OCI-LY3 (cell line): ENCODE measurements at regions not wholly inside any gene's neighbourhood (a gene's known extent, or its start where the extent isn't known, plus 50 kb on each side); places are given as distances from the start of the nearest gene placed in this dataset.

Source experiments
- H2AFZ ChIP-seq: fragments of 200-600, 300-600 bp; shearing (Covaris generic); 2 replicates; pipeline ENCODE4 v1.6.0; 2014; ENCODE audit warnings: antibody characterized with exemption, low read depth, low read length
- H3K27ac ChIP-seq: fragments of 200-600, 300-600 bp; sonication (generic); 2 replicates; pipeline ENCODE4 v1.5.1; 2014; ENCODE audit warnings: mild to moderate bottlenecking, low read length, moderate library complexity, mixed read lengths
- H3K27me3 ChIP-seq: fragments of 200-600, 300-600 bp; sonication (generic); 2 replicates; pipeline ENCODE4 v1.6.1; 2014; ENCODE audit warnings: low read depth, low read length, mixed read lengths
- H3K36me3 ChIP-seq: fragments of 200-600, 300-600 bp; sonication (generic); replicated peaks from 2 replicates; pipeline ENCODE3; 2014; ENCODE audit warnings: low read depth, low read length, mixed read lengths
- H3K4me1 ChIP-seq: fragments of 300-600, 200-600 bp; sonication (generic); 2 replicates; pipeline ENCODE4 v1.6.1; 2014; ENCODE audit warnings: low read length, mixed read lengths
- H3K4me2 ChIP-seq: fragments of 200-600, 300-600 bp; sonication (generic); 2 replicates; pipeline ENCODE4 v1.6.1; 2014; ENCODE audit warnings: low read length, mixed read lengths
- H3K4me3 ChIP-seq: fragments of 300-600, 200-600 bp; sonication (generic); 2 replicates; pipeline ENCODE4 v1.5.1; 2014; ENCODE audit warnings: antibody characterized with exemption, mild to moderate bottlenecking, low read length, moderate library complexity
- H3K79me2 ChIP-seq: fragments of 300-600, 200-600 bp; shearing (Covaris generic); 2 replicates; pipeline ENCODE4 v1.6.1; 2014; ENCODE audit warnings: mild to moderate bottlenecking, low read length, mixed read lengths
- H3K9ac ChIP-seq: fragments of 300-600, 200-600 bp; shearing (Covaris generic); 2 replicates; pipeline ENCODE4 v1.6.0; 2014; ENCODE audit warnings: mild to moderate bottlenecking, low read length, moderate library complexity
- H3K9me3 ChIP-seq: fragments of 200-600, 300-600 bp; shearing (Covaris generic); 2 replicates; pipeline ENCODE4 v1.6.1; 2014; ENCODE audit warnings: low read length, mixed read lengths; ENCODE audit not compliant: insufficient read depth
- H4K20me1 ChIP-seq: fragments of 200-600, 300-600 bp; sonication (generic); 2 replicates; pipeline ENCODE4 v1.6.1; 2016; ENCODE audit warnings: low read length, mixed read lengths; ENCODE audit not compliant: insufficient read depth
- CTCF ChIP-seq: fragments of 200-600, 300-600 bp; sonication (generic); IDR thresholded peaks from 2 replicates; pipeline ENCODE4 v1.5.1; 2014; ENCODE audit warnings: antibody characterized with exemption, low read length, low read depth
- EZH2phosphoT487 ChIP-seq: fragments of 200-600 bp; shearing (Covaris generic); IDR thresholded peaks from 2 replicates; pipeline ENCODE4 v1.6.1; 2018; ENCODE audit warnings: antibody characterized with exemption, mixed run types, low read depth

DNA sequence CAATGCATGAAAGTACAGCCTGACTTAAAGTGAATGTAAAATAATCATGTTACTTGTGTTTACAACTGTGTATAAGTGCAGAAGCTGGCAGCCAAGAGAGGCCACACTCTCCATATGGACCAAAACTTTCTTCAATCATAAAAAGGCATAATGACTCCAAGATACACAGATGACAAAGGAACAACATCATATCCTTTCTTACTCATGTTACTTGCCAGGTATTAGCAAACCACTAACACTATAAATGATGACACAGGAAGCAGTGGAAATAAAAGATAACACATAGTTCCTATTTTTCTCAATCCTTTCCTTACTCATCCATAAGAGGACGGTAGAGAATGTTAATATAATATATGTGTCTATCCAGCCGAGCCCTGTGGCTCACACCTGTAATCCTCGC is 400.0 kb upstream of the CDH2 start:
- H3K4me3 ChIP-seq, result no peak overlapping the region
- H3K4me2 ChIP-seq, result no peak overlapping the region
- no peaks in the 10 kb centered on the region for H4K20me1 ChIP-seq
- no peak overlapping the region for H3K27ac ChIP-seq
- no peaks in the 10 kb centered on the region for H3K27me3 ChIP-seq
- H3K9ac ChIP-seq, result no peak overlapping the region
- TF ChIP-seq EZH2phosphoT487, result no peak
- TF ChIP-seq CTCF, result no peak
- no peak overlapping the region for H2AFZ ChIP-seq
- H3K9me3 ChIP-seq, result no peaks in the 10 kb centered on the region
- no peaks in the 10 kb centered on the region for H3K36me3 ChIP-seq
- no peaks in the 10 kb centered on the region for H3K79me2 ChIP-seq
- H3K4me1 ChIP-seq, result no peaks in the 10 kb centered on the region

- no peaks in the 10 kb centered on the region for H3K9me3 ChIP-seq
- H2AFZ ChIP-seq, result no peak overlapping the region
- H3K36me3 ChIP-seq, result no peaks in the 10 kb centered on the region
- TF ChIP-seq EZH2phosphoT487 (no peak), CTCF (no peak)
- H3K4me2 ChIP-seq, result no peak overlapping the region
- no peak overlapping the region for H3K9ac ChIP-seq
- H3K4me1 ChIP-seq, result no peaks in the 10 kb centered on the region
- no peaks in the 10 kb centered on the region for H3K27me3 ChIP-seq
- H4K20me1 ChIP-seq, result no peaks in the 10 kb centered on the region
- H3K79me2 ChIP-seq, result no peaks in the 10 kb centered on the region
- H3K27ac ChIP-seq, result no peak overlapping the region
- H3K4me3 ChIP-seq, result no peak overlapping the region
Observed at GRCh38 chr18:28575123-28575522, 398.2 kb upstream of the CDH2 start.

DNA sequence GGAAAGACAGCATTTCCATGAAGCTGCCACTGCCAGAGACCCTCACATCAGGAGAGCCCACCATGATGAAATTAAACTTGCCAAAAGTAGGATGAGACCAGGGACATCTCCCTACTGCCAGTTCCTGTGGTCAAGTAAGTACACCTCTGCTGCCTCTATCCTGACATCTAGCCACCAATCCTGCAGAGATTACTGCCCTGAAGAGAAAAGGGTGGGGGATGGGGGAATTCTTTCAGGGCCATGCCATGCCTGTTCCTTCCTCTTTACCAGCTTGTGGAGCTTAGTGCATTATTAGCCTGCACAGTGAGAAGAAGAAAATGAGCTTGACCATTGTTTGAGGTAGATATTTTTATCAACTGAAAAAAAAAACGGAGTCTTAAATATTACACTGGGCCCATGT is 397.2 kb upstream of the CDH2 start:
- H3K4me2 ChIP-seq, result no peak overlapping the region
- TF ChIP-seq CTCF (no peak), EZH2phosphoT487 (no peak)
- H3K4me1 ChIP-seq, result no peaks in the 10 kb centered on the region
- H3K27me3 ChIP-seq, result no peaks in the 10 kb centered on the region
- no peaks in the 10 kb centered on the region for H4K20me1 ChIP-seq
- no peaks in the 10 kb centered on the region for H3K79me2 ChIP-seq
- no peaks in the 10 kb centered on the region for H3K36me3 ChIP-seq
- no peak overlapping the region for H3K9ac ChIP-seq
- no peak overlapping the region for H2AFZ ChIP-seq
- H3K4me3 ChIP-seq, result no peak overlapping the region
- no peaks in the 10 kb centered on the region for H3K9me3 ChIP-seq
- H3K27ac ChIP-seq, result no peak overlapping the region

DNA sequence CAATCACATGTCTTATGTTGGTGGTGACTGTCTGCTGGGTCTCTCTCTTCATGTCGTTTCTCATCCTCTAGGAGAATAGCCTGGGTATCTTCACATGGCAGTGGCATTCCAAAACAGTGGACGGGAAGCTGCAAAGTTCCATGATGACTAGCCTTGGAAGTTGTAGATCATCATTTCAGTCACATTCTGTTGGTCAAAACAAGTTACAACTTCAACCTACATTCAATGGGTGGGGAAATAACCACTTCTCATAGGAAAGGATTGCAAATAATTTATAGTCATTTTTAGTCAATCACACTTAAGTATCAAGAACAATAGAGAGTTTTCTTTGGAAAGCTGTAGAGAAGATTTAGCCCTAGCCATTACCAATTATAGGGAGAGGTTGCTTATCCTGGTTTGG is 395.0 kb upstream of the CDH2 start:
- no peak overlapping the region for H2AFZ ChIP-seq
- H3K36me3 ChIP-seq, result no peaks in the 10 kb centered on the region
- no peak overlapping the region for H3K4me2 ChIP-seq
- no peaks in the 10 kb centered on the region for H3K27me3 ChIP-seq
- no peaks in the 10 kb centered on the region for H3K79me2 ChIP-seq
- H3K4me3 ChIP-seq, result no peak overlapping the region
- H3K4me1 ChIP-seq, result no peaks in the 10 kb centered on the region
- no peak overlapping the region for H3K27ac ChIP-seq
- no peaks in the 10 kb centered on the region for H3K9me3 ChIP-seq
- no peak overlapping the region for H3K9ac ChIP-seq
- H4K20me1 ChIP-seq, result no peaks in the 10 kb centered on the region
- TF ChIP-seq CTCF, result no peak
- TF ChIP-seq EZH2phosphoT487, result no peak
